Bone marrow (tissue), 2 donors: ENCODE measurements at regions not wholly inside any gene's neighbourhood (a gene's known extent, or its start where the extent isn't known, plus 50 kb on each side); places are given as distances from the start of the nearest gene placed in this dataset.
"Not testable (repeated sequence)": the region's sequence is repeated elsewhere in the genome, so short reads cannot be mapped to it uniquely, and the experiment has no call there.

Experiments
- DNase-seq, 2 donors: peaks; one replicate each; lab custom pipeline; 2025; lab: John Stamatoyannopoulos, UW

GRCh38 chr9:74001382-74001781 lies 495.8 kb upstream of the RORB start:
- DNase-seq = no peak

- DNase-seq = no peak
Observed at GRCh38 chr9:74006935-74007334, 490.2 kb upstream of the RORB start.

DNA sequence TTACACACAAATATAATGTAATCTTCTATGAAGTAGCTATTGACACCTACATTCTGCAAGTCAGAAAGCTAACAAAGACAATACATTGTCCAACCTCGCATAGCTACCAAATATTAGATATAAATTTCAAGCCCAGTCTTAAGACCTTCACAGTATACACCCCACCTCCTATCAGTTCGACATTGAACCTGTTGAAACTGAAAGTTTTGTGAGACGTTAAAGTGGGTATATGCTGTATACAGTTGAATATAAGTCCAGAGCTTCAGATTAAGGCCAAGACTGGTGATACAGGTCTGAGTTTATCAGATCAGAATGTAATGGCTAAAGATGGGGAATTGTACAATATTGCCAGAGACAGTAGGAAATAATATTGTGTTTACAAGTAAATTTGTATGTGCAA lies 489.3 kb upstream of the RORB start:
- no peak for DNase-seq

GRCh38 chr9:74016004-74016403 lies 481.1 kb upstream of the RORB start:
- DNase-seq = no peak

DNA sequence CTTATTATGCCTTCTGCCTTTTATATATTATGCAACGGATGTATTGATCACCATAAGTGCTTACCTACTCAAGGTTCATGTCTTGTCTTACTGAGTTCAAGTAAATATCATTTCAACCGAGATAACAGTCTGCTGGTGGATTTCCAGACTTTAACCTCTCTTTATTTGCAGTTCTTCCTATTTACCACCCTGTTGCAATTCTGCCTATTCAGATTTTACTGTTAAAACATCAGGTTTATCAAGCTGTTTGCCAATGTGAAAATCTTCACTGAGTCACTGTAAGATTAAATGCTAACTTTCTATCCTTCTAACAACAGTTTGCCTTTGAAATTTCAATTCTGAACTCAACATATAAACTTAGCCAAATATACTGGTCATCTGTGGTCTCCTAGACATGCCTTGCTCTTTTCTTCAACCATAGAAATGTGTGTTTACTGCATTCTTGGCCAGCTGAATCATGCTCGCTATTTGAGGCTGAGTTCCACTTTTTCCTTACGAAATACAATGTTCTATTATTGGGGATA lies 471.7 kb upstream of the RORB start:
- no peak for DNase-seq

- no peak for DNase-seq
Observed at GRCh38 chr9:74032421-74032820, 464.7 kb upstream of the RORB start.

GRCh38 chr9:74035786-74036185 lies 461.3 kb upstream of the RORB start:
- DNase-seq = no peak

DNA sequence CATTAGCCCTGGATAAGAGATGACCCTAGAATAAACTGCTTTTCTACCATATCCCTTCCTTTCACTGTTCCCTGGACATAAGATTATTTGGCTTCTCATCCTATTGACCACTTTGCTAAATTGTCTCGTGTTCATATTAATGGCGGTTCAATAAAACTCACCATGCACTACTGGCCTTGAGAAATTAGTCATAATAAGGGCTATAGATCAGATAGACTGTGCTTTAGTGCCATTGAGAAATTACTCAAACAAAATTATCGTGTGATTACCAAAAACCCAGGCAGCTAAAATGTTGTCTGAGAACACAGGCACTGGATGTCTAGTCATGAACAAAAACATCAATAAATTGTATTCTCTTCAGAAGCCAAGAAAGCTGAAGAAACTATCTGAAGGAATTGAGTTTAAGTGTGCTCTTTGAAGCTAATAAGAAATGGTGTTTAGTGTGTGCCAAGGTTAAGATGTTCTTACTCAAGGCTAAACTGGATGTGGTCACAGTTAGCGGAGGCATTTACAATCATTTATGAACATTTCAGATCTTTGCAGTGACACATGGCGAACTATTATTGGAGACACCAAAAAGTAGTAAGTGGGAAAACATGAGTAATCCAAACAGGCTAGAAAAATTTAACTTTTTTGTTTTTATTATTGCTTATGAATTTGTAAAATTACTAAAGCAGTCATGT lies 460.4 kb upstream of the RORB start:
- no peak for DNase-seq

DNA sequence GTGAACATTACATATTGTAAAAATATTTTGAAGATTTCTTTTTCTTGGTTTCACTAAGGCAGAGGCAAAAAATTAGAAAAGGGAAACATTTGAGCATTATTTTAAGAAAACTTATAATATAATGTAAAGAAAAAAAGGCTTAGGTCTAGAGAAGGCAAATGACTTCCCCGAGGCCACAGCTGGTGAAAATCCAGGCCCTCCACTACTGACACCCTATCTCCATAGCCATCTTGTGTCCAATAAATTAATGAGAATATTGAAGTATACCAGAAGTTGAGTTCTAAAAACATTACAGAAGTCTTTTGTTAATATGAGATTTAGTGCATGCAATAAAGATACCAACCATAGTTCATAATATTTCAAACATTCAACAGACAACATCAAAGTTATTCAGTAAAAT lies 459.9 kb upstream of the RORB start:
- no peak for DNase-seq

GRCh38 chr9:74041588-74041987 lies 455.5 kb upstream of the RORB start:
- DNase-seq = no peak

DNA sequence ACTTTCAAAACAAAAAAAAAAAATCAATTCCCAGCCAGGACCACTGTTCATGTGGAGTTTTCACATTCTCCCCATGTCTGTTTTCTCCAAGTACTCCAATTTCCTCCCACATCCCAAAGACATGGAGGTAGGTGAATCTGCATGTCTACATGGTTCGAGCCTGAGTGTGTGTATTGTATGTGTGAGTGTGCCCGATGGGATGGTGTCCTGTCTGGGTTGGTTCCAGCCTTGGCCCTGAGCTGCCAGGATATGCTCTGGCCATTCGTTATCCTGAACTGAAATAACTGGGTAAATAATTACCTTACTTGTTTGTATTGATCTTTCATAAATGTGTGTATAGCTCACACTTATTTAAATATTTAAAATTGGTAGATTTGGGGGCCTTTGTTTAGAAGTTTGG lies 452.3 kb upstream of the RORB start:
- no peak for DNase-seq

- DNase-seq = no peak
Observed at GRCh38 chr9:74056023-74056422, 441.1 kb upstream of the RORB start.

DNA sequence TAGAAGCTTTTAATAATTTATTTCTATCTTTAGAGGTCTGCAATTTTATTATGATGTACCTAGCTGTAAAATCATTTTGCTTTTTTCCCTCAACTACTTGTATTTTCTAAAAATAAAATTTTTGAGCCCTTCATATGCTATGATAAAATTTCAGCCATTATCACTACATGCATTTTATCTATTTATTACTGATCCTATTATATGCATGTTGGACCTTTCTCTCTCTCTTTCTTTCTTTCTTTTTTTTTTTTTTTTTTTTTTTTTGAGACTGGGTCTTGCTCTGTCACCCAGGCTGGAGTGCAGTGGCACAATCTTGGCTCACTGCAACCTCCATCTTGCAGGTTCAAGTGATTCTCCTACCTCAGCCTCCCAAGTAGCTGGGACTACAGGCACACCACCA lies 440.1 kb upstream of the RORB start:
- not testable (repeated sequence) for DNase-seq

- no peak for DNase-seq
Observed at GRCh38 chr9:74064702-74065101, 432.4 kb upstream of the RORB start.

GRCh38 chr9:74066128-74066527 lies 431.0 kb upstream of the RORB start:
- DNase-seq = no peak

- no peak for DNase-seq
Observed at GRCh38 chr9:74066605-74067004, 430.5 kb upstream of the RORB start.

DNA sequence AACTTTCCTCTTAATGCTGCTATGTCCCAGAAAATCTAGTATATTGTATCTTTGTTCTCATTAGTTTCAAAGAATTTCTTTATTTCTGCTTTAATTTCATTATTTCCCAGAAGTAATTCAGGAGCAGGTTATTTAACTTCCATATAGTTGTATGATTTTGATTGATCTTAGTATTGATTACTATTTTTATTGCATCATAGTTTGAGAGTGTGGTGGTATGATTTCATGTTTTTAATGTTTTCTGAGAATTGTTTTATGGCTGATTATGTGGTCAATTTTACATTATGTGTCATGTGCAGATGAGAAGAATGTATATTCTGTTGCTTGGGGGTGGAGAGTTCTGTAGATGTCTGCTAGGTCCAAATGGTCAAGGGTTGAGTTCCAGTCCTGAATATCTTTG lies 425.6 kb upstream of the RORB start:
- DNase-seq = no peak

- no peak for DNase-seq
Observed at GRCh38 chr9:74073897-74074296, 423.2 kb upstream of the RORB start.

GRCh38 chr9:74078647-74079046 lies 418.5 kb upstream of the RORB start:
- DNase-seq = no peak

- DNase-seq = not testable (repeated sequence)
Observed at GRCh38 chr9:74080652-74081051, 416.5 kb upstream of the RORB start.

GRCh38 chr9:74083681-74084433 lies 413.3 kb upstream of the RORB start:
- DNase-seq = no peak

- DNase-seq = not testable (repeated sequence)
Observed at GRCh38 chr9:74085384-74086037, 411.6 kb upstream of the RORB start.

DNA sequence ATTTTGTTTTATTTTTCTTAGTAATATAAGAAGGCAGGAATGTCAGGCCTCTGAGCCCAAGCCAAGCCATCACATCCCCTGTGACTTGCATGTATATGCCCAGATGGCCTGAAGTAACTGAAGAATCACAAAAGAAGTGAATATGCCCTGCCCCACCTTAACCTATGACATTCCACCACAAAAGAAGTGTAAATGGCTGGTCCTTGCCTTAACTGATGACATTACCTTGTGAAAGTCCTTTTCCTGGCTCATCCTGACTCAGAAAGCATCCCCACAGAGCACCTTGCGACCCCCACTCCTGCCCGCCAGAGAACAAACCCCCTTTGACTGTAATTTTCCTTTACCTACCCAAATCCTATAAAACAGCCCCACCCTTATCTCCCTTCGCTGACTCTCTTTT lies 406.2 kb upstream of the RORB start:
- DNase-seq = not testable (repeated sequence)
